ENCODE measurements at regions not wholly inside any gene's neighbourhood (a gene's known extent, or its start where the extent isn't known, plus 50 kb on each side); places are given as distances from the start of the nearest gene placed in this dataset.

DNA sequence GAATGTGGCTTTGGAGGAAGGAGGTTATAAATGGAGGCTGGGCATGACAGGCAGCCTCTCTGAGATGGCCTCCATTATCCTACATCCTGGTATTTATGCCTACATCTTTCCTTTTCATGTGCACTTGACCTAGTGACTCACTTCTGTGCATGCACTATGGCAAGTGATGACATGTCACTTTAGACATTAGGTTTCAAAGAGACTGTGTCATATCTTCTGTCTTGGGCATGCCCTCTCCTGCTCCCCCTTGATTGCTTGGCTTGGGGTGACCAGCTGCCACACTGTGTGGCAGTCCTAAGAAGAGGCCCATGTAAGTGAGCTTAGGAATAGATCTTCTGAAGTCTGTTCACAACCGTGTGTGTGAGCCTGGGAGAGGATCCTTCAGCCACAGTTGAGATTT, 472.8 kb downstream of the FGF9 start:
- Mint-ChIP-seq H3K9me3 (peaks cover 9 to 16% of the 10 kb centered on the region in 2 donors), H3K27ac (no peak overlapping the region), H3K36me3 (peaks cover 5 to 13% of the 10 kb centered on the region in 2 donors)
- DNase-seq (ENCODE audit: low spot score in 2 of 2): no peak
- ATAC-seq: peak; percentile 63 to 73

- no peak for ATAC-seq
Measured at GRCh38 chr13:22144806-22145205, 473.9 kb downstream of the FGF9 start.

GRCh38 chr13:22148187-22148586, 477.3 kb downstream of the FGF9 start:
- DNase-seq (ENCODE audit: low spot score in 2 of 2): no peak
- peaks cover 8 to 16% of the 10 kb centered on the region in 2 donors for H3K9me3 Mint-ChIP-seq
- no peak overlapping the region for H3K27ac Mint-ChIP-seq
- peaks cover 5 to 15% of the 10 kb centered on the region in 2 donors for H3K36me3 Mint-ChIP-seq
- ATAC-seq: no peak

More at GRCh38 chr13:22144806-22145205, 473.9 kb downstream of the FGF9 start:
- DNase-seq (ENCODE audit: low spot score in 2 of 2): no peak
- Mint-ChIP-seq H3K9me3 (peaks cover 11 to 22% of the 10 kb centered on the region in 2 donors), H3K36me3 (peaks cover 5 to 15% of the 10 kb centered on the region in 2 donors), H3K27ac (no peak overlapping the region)

DNA sequence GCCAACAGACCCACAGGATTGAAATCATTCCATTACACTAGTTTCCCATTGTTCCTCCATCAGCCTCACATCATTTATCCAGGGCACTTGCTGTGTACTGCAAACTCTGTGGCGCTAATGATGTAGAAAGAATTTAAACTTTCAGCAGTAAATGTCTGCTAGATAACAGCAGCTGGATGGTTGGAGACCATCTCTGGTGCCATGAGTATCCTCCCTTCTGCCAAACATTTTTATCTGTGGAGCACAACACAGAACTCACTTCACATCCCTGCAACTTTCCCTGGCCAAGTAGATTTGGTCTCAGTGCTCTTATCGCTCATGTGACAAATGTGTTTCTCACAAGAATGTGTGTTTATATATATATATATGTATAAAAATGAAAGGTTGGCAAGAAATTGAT, 481.9 kb downstream of the FGF9 start:
- Mint-ChIP-seq H3K27ac (no peak overlapping the region), H3K36me3 (peaks cover 10 to 15% of the 10 kb centered on the region in 2 donors), H3K9me3 (peaks cover 4 to 12% of the 10 kb centered on the region in 2 donors)
- ATAC-seq: no peak
- DNase-seq (ENCODE audit: low spot score in 2 of 2): no peak

DNA sequence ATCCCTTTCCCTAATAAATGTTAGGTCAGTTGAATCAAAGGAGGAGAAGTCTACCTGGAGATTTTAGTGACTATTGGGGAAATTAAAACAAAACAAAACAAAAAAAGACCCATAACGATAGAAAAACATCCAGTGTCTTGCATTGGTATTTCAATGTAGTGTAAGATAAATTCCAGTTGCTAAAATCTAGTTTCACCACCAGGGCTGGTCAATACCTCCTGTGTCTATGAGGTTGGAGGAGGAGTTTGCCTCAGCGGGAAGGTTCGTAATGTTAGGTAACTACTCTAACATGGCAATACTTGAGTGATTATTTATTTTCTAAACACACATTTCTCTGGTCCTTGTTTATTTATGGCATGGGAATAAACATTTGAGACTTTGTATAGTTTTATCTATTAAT, 483.2 kb downstream of the FGF9 start:
- Mint-ChIP-seq H3K27ac (no peak overlapping the region), H3K36me3 (peaks cover 6 to 10% of the 10 kb centered on the region in 2 donors)
- no peak for ATAC-seq

GRCh38 chr13:22161871-22162270, 491.0 kb downstream of the FGF9 start:
- ATAC-seq (peak; percentile 76 to 90), DNase-seq (ENCODE audit: low spot score in 2 of 2) (no peak)
- Mint-ChIP-seq H3K9me3 (no peaks in the 10 kb centered on the region), H3K27ac (no peak overlapping the region), H3K36me3 (peaks cover 8 to 15% of the 10 kb centered on the region in 2 donors)

More for the DNA sequence above, 483.2 kb downstream of the FGF9 start:
- no peak for DNase-seq (ENCODE audit: low spot score in 2 of 2)
- H3K9me3 Mint-ChIP-seq: peaks cover 0 to 5% of the 10 kb centered on the region in 2 donors

DNA sequence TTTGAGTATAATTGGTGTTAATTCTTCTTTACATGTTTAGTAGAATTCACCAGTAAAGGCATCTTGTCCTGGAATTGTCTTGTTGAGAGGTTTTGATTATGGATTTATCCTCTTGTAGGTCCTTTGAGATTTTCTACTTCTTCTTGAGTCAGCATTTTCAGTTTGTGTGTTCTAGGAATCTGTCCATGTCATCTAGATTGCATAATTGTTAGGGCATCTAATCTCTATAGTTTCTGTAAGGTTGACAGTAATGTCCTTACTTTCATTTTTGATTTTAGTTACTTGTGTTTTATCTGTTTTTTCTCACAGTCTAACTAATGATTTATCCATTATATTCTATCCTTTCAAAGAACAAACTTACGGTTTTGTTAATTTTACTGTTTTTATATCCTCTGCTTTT, 492.0 kb downstream of the FGF9 start:
- DNase-seq (ENCODE audit: low spot score in 2 of 2): no peak
- no peaks in the 10 kb centered on the region for H3K9me3 Mint-ChIP-seq
- peaks cover 6 to 13% of the 10 kb centered on the region in 2 donors for H3K36me3 Mint-ChIP-seq
- ATAC-seq: peak in 1 of 2 donors; percentile 64
- H3K27ac Mint-ChIP-seq: peak overlapping the region; percentile 3 to 63

GRCh38 chr13:22168437-22169190, 497.7 kb downstream of the FGF9 start:
- DNase-seq (ENCODE audit: low spot score in 2 of 2) (no peak), ATAC-seq (no peak)
- peaks cover 6 to 30% of the 10 kb centered on the region in 2 donors for H3K36me3 Mint-ChIP-seq
- peaks cover 0 to 11% of the 10 kb centered on the region in 2 donors for H3K9me3 Mint-ChIP-seq
- H3K27ac Mint-ChIP-seq: no peak overlapping the region

DNA sequence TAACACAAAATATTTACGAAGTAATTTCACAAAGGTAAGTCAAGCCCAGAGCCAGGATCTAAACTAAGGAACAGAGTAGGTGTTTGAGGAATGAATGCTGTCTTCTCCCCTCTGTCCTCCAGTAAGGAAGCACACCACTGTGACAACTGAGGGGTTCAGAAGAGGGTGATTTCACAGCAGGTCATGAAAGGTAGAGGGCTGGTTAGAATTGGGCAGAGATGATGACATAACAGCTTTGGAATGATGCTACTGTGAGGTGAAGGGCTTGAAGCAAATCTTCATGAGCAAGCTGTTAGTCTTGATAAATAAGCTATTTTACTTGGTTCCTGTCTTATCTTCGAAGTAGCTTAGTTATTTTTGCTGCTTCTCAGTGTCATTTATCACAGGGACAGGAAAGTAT, 498.6 kb downstream of the FGF9 start:
- H3K27ac Mint-ChIP-seq: no peak overlapping the region
- no peak for ATAC-seq
- H3K36me3 Mint-ChIP-seq: peaks cover 6 to 30% of the 10 kb centered on the region in 2 donors
- no peak for DNase-seq (ENCODE audit: low spot score in 2 of 2)
- H3K9me3 Mint-ChIP-seq: peaks cover 0 to 11% of the 10 kb centered on the region in 2 donors

DNA sequence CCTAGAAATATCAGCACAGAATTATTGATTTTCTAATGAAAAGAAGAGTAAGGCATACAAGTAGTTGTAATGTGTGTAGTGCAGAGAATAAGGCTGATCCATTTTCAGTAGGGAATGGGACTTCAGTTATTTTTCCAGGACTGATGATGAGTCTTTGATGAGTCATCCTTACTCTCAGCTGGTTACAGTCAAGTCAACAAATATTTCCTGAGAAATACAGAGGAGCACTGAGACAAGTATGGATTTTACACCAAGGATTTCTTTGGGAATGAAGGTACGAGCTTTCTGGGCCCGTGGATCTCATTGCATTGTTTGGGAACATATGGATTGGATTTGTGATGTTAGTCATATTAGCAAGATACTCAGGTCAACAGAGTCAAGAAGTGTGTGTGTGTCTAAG, 502.7 kb downstream of the FGF9 start:
- Mint-ChIP-seq H3K27ac (no peak overlapping the region), H3K36me3 (peaks cover 19 to 23% of the 10 kb centered on the region in 2 donors), H3K9me3 (peaks cover 12 to 29% of the 10 kb centered on the region in 2 donors)
- ATAC-seq: no peak
- DNase-seq (ENCODE audit: low spot score in 2 of 2): no peak

DNA sequence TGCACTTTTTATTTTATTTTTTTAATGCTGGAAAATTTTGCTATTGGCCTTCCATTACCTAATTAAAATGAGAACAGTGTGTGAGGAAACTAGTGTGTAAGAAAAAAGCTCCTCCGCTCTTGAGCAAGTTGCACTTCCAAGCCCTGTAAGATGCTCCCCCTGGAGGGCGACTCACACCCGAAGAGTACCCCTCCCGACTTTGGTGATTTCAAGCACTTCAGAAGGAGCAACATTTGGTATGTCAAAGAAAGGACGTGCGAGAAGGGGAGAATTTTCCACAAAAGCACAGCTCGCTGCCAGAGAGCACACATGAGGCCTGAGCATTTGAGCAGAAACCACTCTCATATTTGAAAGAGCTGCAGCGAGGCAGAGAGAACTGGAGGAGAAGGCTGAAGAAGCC, 504.4 kb downstream of the FGF9 start:
- no peak for DNase-seq (ENCODE audit: low spot score in 2 of 2)
- no peak overlapping the region for H3K27ac Mint-ChIP-seq
- no peak for ATAC-seq
- peaks cover 19 to 23% of the 10 kb centered on the region in 2 donors for H3K36me3 Mint-ChIP-seq
- H3K9me3 Mint-ChIP-seq: peaks cover 12 to 29% of the 10 kb centered on the region in 2 donors

GRCh38 chr13:22175815-22176214, 504.9 kb downstream of the FGF9 start:
- peaks cover 18 to 19% of the 10 kb centered on the region in 2 donors for H3K36me3 Mint-ChIP-seq
- no peak for DNase-seq (ENCODE audit: low spot score in 2 of 2)
- ATAC-seq: no peak
- peaks cover 12 to 29% of the 10 kb centered on the region in 2 donors for H3K9me3 Mint-ChIP-seq
- no peak overlapping the region for H3K27ac Mint-ChIP-seq

GRCh38 chr13:22176968-22177520, 506.2 kb downstream of the FGF9 start:
- peaks cover 12 to 22% of the 10 kb centered on the region in 2 donors for H3K9me3 Mint-ChIP-seq
- ATAC-seq (no peak), DNase-seq (ENCODE audit: low spot score in 2 of 2) (no peak)
- peaks cover 7 to 19% of the 10 kb centered on the region in 2 donors for H3K36me3 Mint-ChIP-seq
- H3K27ac Mint-ChIP-seq: peak overlapping the region in 1 of 2 donors; percentile 37

DNA sequence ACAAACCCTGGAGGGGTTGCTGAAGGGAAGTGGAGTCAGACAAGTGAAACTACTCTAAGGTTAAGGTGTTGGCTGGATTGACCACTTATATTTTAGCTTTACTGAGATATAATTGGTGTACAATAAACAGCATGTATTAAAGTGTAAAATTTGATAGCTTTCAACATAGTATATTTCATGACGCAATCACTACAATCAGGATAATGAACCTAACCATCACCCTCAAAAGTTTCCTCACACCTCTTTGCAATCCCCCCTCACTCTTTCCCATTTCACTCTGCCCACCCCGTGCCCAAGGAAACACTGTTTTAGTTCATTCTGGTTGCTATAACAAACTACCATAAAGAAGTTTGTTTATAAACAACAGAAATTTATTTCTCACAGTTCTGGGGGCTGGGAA, 508.0 kb downstream of the FGF9 start:
- H3K27ac Mint-ChIP-seq: no peak overlapping the region
- no peak for ATAC-seq
- DNase-seq (ENCODE audit: low spot score in 2 of 2): no peak
- H3K9me3 Mint-ChIP-seq: peaks cover 12 to 18% of the 10 kb centered on the region in 2 donors
- H3K36me3 Mint-ChIP-seq: peaks cover 7 to 19% of the 10 kb centered on the region in 2 donors

DNA sequence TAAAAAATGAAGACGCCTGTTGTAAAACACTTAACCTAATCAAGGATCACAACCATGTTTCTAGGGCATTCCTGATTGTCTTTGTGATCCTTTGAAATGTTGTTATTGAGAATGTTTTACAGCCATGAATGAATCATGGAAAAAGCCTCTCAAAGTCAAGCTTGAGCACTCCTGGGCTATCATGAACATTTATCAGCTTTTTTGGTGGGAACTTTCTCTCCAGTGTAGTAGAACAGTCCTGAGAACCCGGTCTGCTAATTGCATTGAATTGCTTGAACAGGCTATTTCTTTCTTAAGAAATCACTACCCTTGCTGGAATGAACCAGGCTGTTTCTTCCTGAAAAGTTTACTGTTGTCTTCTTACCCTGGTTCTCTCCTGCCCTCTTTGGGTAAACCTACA, 516.5 kb downstream of the FGF9 start:
- ATAC-seq (no peak), DNase-seq (ENCODE audit: low spot score in 2 of 2) (no peak)

DNA sequence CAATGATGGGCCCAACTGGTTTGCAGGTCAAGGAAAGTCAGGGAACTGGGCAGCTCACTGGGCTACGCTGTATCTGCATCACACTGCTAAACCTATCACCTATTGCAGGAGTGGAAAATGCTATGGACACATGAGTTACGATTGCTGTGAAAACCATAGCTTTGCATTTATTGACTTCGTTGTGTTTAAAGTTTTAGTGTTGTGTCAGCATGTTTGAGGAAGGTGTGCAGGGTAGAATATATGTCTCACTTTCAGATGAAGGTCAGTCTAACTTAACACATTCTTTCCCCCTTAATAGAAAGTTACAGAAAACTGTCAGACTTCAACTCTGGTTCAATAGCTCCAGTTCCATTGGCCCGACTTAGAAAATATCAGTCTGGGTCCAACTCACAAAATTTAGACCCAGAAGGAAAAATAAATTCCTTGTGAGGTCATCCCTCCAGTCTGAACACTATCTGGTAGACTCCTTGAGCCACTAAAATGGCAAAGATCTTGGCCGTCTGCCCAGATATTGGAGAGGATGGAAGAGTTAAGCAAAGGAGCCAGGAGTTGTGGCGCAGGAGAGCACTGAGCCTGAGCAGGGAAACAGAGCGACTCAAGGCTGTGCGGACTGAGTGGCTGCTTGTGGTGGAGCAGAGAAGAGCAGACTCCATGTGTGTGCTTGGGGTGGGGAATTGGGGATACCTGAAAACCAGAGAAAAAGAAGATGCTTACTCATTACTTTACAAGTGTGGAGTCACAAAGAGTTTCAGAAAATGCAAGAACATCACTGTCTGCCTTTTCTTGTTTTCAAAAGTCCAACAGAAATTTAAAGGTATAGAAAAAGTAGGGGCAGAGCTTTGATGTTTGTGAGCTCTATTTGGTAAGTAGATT, 518.5 kb downstream of the FGF9 start:
- no peak for DNase-seq (ENCODE audit: low spot score in 2 of 2)
- H3K36me3 Mint-ChIP-seq: no peaks in the 10 kb centered on the region
- no peak for ATAC-seq
- H3K27ac Mint-ChIP-seq: no peak overlapping the region
- no peaks in the 10 kb centered on the region for H3K9me3 Mint-ChIP-seq

More for the DNA sequence above, 516.5 kb downstream of the FGF9 start:
- no peaks in the 10 kb centered on the region for H3K9me3 Mint-ChIP-seq
- H3K36me3 Mint-ChIP-seq: no peaks in the 10 kb centered on the region
- no peak overlapping the region for H3K27ac Mint-ChIP-seq

DNA sequence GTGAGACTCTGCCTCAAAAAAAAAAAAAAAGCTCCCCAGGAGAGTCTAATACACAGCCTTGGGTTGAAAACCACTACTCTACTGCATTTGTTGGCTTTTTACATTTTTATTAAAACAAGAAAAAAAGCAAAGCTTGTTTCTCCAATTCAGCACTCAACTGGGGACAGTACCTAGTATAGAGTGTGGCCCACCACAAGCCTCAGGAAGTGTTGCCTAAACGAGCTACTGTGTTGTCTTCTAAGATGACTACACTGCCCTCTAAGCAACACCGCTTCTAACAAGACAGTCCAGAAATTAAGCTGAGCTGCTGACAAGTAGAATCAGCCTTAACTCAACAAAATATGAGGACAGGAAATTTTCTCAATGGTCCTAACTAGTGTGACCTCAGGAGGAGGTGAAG, 522.2 kb downstream of the FGF9 start:
- no peak for DNase-seq (ENCODE audit: low spot score in 2 of 2)
- peak in 1 of 2 donors; percentile 44 for ATAC-seq
- H3K36me3 Mint-ChIP-seq: no peaks in the 10 kb centered on the region
- no peaks in the 10 kb centered on the region for H3K9me3 Mint-ChIP-seq
- no peak overlapping the region for H3K27ac Mint-ChIP-seq
